ENCODE measurements at regions not wholly inside any gene's neighbourhood (a gene's known extent, or its start where the extent isn't known, plus 50 kb on each side); places are given as distances from the start of the nearest gene placed in this dataset.

DNA sequence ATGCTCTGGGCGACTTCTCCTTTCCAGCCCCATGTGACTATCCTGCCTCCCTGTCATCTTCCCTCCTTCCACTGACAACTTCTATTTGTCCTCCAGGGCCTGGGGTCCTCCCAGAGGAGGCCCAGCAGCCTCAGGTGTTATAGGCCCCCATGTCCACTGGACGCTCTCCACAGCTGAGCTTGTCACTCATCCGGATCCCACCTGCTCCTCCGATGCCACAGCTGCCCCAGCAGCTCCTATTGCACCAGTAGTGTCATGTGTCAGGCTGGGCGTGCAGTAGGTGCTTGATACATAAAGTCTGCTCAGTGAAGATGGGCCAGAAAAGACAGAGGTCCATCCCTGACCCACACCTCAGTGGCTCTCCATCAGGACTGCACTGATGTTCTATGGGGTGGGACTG lies 305.7 kb upstream of the MYT1L start:
- TF ChIP-seq CTCF (IDR thresholded peaks at IDR 0.05) (no peak), POLR2A (IDR thresholded peaks at IDR 0.05) (no peak), POLR2AphosphoS5 (IDR thresholded peaks at IDR 0.05) (no peak)
